ENCODE measurements at regions not wholly inside any gene's neighbourhood (a gene's known extent, or its start where the extent isn't known, plus 50 kb on each side); places are given as distances from the start of the nearest gene placed in this dataset.

GRCh38 chr2:71906357-71906973 lies 241.2 kb downstream of the CYP26B1 start:
- no peak for DNase-seq

- no peak for DNase-seq
These were observed 242.5 kb downstream of the CYP26B1 start for GRCh38 chr2:71905205-71905604.

- no peak for DNase-seq
These were observed 243.8 kb downstream of the CYP26B1 start for GRCh38 chr2:71903841-71904240.

- DNase-seq = no peak
These were observed 246.2 kb downstream of the CYP26B1 start for GRCh38 chr2:71901466-71901865.

GRCh38 chr2:71898851-71899681 lies 248.6 kb downstream of the CYP26B1 start:
- no peak for DNase-seq

GRCh38 chr2:71898375-71898774 lies 249.3 kb downstream of the CYP26B1 start:
- no peak for DNase-seq

- no peak for DNase-seq
These were observed 249.8 kb downstream of the CYP26B1 start for GRCh38 chr2:71897836-71898235.

GRCh38 chr2:71897137-71897480 lies 250.6 kb downstream of the CYP26B1 start:
- no peak for DNase-seq

GRCh38 chr2:71896385-71897136 lies 251.1 kb downstream of the CYP26B1 start:
- no peak for DNase-seq

GRCh38 chr2:71895320-71896161 lies 252.1 kb downstream of the CYP26B1 start:
- no peak for DNase-seq

- DNase-seq = no peak
These were observed 253.4 kb downstream of the CYP26B1 start for GRCh38 chr2:71894261-71894660.

GRCh38 chr2:71893646-71894045 lies 254.0 kb downstream of the CYP26B1 start:
- no peak for DNase-seq

GRCh38 chr2:71892896-71893295 lies 254.8 kb downstream of the CYP26B1 start:
- no peak for DNase-seq

- DNase-seq = no peak
These were observed 255.3 kb downstream of the CYP26B1 start for GRCh38 chr2:71892423-71892730.

GRCh38 chr2:71891719-71892422 lies 255.8 kb downstream of the CYP26B1 start:
- DNase-seq = no peak

GRCh38 chr2:71891155-71891554 lies 256.5 kb downstream of the CYP26B1 start:
- no peak for DNase-seq

GRCh38 chr2:71889759-71890684 lies 257.6 kb downstream of the CYP26B1 start:
- DNase-seq = no peak

GRCh38 chr2:71888751-71889445 lies 258.8 kb downstream of the CYP26B1 start:
- no peak for DNase-seq

- DNase-seq = no peak
These were observed 260.5 kb downstream of the CYP26B1 start for GRCh38 chr2:71887196-71887595.

- DNase-seq = no peak
These were observed 261.4 kb downstream of the CYP26B1 start for GRCh38 chr2:71886241-71886640.
